ENCODE measurements at regions not wholly inside any gene's neighbourhood (a gene's known extent, or its start where the extent isn't known, plus 50 kb on each side); places are given as distances from the start of the nearest gene placed in this dataset.
"Not testable (repeated sequence)": the region's sequence is repeated elsewhere in the genome, so short reads cannot be mapped to it uniquely, and the experiment has no call there.

- DNase-seq (ENCODE audit: low spot score) (no peak), ATAC-seq (ENCODE audit: low FRiP score) (no peak)
- TF ChIP-seq, protein P1, sequence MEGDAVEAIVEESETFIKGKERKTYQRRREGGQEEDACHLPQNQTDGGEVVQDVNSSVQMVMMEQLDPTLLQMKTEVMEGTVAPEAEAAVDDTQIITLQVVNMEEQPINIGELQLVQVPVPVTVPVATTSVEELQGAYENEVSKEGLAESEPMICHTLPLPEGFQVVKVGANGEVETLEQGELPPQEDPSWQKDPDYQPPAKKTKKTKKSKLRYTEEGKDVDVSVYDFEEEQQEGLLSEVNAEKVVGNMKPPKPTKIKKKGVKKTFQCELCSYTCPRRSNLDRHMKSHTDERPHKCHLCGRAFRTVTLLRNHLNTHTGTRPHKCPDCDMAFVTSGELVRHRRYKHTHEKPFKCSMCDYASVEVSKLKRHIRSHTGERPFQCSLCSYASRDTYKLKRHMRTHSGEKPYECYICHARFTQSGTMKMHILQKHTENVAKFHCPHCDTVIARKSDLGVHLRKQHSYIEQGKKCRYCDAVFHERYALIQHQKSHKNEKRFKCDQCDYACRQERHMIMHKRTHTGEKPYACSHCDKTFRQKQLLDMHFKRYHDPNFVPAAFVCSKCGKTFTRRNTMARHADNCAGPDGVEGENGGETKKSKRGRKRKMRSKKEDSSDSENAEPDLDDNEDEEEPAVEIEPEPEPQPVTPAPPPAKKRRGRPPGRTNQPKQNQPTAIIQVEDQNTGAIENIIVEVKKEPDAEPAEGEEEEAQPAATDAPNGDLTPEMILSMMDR (IDR thresholded peaks at IDR 0.05) = no peak
Measured at GRCh38 chr11:123349382-123349781, 80.7 kb upstream of the GRAMD1B start.

- no peak for ATAC-seq (ENCODE audit: low FRiP score)
- DNase-seq (ENCODE audit: low spot score) = no peak
- TF ChIP-seq, protein P1 (IDR thresholded peaks at IDR 0.05) = no peak
Measured at GRCh38 chr11:123344790-123345357, 85.2 kb upstream of the GRAMD1B start.

DNA sequence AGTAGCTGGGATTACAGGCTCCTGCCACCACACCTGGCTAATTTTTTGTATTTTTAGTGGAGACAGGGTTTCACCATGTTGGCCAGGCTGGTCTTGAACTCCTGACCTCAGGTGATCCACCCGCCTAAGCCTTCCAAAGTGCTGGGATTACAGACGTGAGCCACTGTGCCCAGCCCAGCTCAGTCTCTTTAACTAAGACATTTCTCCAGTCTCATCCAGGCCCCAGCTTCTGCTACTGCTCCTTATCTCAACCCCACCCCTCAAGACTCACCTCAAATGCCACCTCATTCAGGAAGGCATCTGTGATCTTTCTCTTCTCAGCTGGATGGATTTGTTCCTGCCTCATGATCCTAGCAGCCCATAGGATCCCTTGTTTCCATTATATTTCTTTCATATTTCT, 85.9 kb upstream of the GRAMD1B start:
- not testable (repeated sequence) for DNase-seq (ENCODE audit: low spot score); ATAC-seq (ENCODE audit: low FRiP score)

DNA sequence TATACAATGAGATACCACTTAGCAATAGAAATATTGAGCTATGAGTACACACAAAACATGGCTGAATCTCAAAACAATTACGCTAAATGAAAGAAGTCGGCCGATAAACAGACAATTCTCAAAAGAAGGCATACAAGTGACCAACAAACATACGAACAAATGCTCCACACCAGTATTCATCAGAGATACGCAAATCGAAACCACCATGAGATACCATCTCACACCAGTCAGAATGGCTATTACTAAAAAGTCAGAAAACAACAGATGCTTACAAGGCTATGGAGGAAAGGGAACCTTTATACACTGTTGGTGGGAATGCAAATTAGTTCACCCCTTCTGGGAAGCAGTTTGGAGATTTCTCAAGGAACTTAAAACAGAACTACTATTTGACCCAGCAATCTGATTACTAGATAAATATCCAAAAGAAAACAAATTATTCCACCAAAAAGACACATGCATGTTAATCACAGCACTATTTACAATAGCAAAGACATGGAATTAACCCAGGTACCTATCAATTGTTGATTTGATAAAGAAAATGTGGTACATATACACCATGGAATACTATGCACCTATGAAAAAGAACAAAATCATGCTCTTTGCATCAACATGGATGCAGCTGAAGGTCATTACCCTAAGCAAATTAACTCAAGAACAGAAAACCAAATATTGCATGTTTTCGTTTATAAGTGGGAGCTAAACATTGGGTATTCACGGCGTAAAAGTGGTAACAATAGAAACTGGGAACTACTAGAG, 90.9 kb upstream of the GRAMD1B start:
- ATAC-seq (ENCODE audit: low FRiP score) (no peak), DNase-seq (ENCODE audit: low spot score) (no peak)
- TF ChIP-seq, protein P1 (IDR thresholded peaks at IDR 0.05) = no peak

GRCh38 chr11:123338266-123338800, 91.7 kb upstream of the GRAMD1B start:
- no peak for ATAC-seq (ENCODE audit: low FRiP score)
- no peak for DNase-seq (ENCODE audit: low spot score)
- TF ChIP-seq, protein P1 (IDR thresholded peaks at IDR 0.05) = no peak

GRCh38 chr11:123334925-123335324, 95.1 kb upstream of the GRAMD1B start:
- ATAC-seq (ENCODE audit: low FRiP score) (no peak), DNase-seq (ENCODE audit: low spot score) (no peak)
- TF ChIP-seq, protein P1 (IDR thresholded peaks at IDR 0.05) = no peak

DNA sequence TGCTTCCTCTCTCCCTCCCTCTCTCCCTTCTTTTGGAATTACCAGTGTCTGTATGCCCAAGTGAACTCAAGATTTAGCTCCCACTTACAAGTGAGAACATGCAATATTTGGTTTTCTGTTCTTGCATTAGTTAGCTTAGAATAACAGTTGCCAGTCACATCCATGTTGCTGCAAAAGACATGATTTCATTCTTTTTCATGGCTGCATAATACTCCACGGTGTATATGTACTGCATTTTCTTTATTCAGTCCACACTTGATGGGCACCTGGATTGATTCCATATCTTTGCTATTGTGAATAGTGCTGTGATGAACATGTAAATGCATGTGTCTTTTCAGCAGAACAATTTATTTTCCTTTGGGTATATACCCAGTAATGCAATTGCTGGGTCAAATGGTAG, 97.5 kb upstream of the GRAMD1B start:
- DNase-seq (ENCODE audit: low spot score); ATAC-seq (ENCODE audit: low FRiP score): not testable (repeated sequence)

- no peak for ATAC-seq (ENCODE audit: low FRiP score)
- TF ChIP-seq, protein P1 (IDR thresholded peaks at IDR 0.05) = no peak
Measured at GRCh38 chr11:123330948-123331347, 99.1 kb upstream of the GRAMD1B start.

More at GRCh38 chr11:123330948-123331347, 99.1 kb upstream of the GRAMD1B start:
- DNase-seq (ENCODE audit: low spot score) = no peak
